ENCODE measurements at regions not wholly inside any gene's neighbourhood (a gene's known extent, or its start where the extent isn't known, plus 50 kb on each side); places are given as distances from the start of the nearest gene placed in this dataset.

DNA sequence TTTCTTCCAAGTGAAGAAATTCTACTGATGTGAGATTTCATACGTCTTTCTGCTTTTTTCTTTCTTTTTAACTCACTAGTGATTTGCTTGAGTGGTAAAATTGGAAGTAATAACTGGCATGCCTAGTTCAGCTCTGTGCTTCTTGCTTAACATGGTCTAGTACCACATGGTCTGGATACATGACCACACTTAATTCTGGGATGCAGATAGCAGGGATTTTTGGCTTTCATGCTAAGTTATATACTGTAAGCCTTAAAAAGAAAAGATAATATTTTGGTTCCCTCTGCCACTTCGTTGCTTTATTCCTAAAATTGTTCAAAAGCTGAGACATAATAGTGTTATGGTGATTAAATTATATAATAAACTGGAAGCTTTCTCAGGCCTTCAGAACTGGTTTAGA is 174.3 kb downstream of the OXSM start:
- no peak for DNase-seq (ENCODE audit: low read depth)
- TF ChIP-seq, protein P1, sequence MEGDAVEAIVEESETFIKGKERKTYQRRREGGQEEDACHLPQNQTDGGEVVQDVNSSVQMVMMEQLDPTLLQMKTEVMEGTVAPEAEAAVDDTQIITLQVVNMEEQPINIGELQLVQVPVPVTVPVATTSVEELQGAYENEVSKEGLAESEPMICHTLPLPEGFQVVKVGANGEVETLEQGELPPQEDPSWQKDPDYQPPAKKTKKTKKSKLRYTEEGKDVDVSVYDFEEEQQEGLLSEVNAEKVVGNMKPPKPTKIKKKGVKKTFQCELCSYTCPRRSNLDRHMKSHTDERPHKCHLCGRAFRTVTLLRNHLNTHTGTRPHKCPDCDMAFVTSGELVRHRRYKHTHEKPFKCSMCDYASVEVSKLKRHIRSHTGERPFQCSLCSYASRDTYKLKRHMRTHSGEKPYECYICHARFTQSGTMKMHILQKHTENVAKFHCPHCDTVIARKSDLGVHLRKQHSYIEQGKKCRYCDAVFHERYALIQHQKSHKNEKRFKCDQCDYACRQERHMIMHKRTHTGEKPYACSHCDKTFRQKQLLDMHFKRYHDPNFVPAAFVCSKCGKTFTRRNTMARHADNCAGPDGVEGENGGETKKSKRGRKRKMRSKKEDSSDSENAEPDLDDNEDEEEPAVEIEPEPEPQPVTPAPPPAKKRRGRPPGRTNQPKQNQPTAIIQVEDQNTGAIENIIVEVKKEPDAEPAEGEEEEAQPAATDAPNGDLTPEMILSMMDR (conservative IDR thresholded peaks at IDR 0.05; ENCODE audit: low read length): no peak
- H3K4me3 ChIP-seq (ENCODE audit: low read length): no peak overlapping the region

DNA sequence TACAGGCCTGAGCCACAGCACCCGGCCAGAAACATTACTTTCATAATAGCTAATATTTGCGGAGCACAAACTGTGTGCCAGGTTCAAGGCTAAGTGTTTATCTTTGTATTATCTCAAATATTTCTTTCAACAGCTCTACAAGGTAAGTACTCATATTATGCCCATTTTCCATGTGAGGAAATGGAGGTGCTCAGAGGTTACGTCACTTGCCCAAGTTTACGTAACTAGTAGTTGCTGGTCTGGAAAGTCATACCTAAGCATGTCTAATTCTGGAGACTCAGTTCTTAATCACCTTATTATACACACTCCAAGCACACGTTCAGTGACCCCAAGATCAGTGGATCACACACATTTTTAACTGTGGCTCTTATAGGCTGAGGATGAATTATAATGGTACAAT is 177.5 kb downstream of the OXSM start:
- no peak overlapping the region for H3K4me3 ChIP-seq (ENCODE audit: low read length)
- TF ChIP-seq, protein P1 (conservative IDR thresholded peaks at IDR 0.05; ENCODE audit: low read length): no peak

DNA sequence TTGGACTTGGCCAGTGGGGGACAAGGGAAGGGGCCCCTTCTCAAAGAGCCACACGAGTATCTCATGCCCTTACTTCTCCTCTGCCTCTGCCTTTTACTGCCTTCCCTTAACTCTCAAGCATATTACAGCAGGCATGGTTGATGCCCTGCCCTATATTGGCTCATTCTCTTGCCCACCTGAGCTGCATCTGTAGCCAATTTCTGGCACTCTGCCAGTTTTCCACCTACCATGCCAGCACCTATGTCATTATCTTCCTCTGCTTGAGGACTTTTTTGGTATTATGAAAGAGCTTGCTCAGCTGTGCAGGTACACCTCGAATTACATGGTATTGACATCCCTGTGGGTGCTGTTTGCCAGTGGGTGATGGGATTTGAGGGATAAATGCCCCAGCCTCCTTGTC is 181.8 kb downstream of the OXSM start:
- TF ChIP-seq, protein P1 (conservative IDR thresholded peaks at IDR 0.05; ENCODE audit: low read length): no peak
- no peak overlapping the region for H3K4me3 ChIP-seq (ENCODE audit: low read length)
- no peak for DNase-seq (ENCODE audit: low read depth)

More for the DNA sequence above, 177.5 kb downstream of the OXSM start:
- no peak for DNase-seq (ENCODE audit: low read depth)

DNA sequence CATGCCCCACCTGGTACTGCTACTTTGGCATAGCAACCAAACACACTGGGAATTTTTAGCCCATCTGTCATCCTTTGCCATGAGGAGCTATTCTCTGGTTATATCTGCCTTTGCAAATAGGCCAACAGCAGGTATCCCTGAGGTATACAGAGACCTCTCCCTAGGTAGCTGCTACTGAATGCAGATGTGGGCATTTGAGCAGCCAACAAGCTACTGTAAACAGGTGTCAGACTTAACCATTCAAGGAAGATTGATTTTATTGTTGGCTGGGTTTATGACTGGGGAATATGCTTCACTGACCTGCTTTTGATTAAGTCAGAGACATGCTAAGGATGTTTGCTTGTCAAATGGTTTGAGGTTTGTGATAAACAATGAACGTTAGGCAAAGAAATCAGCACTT is 183.2 kb downstream of the OXSM start:
- no peak overlapping the region for H3K4me3 ChIP-seq (ENCODE audit: low read length)
- TF ChIP-seq, protein P1 (conservative IDR thresholded peaks at IDR 0.05; ENCODE audit: low read length): no peak
- no peak for DNase-seq (ENCODE audit: low read depth)

DNA sequence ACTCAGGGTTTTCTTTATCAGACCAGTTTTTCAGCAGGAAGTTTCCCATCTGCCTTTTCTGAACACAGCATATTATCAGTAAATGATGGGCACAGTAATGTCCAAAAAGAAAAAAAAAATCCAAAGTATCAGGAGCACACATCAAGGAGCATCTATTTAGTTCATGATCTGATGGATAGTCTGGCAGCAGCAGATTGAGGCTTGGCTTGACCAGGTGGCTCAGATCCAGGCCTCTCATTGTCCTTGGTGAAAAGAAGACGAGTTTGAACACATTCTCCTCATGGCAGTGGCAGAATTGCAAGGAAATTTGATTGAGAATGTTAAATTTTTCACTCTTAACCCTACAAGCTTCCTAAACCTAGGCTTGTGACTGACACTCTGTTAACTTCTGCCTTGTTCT is 192.9 kb downstream of the OXSM start:
- TF ChIP-seq, protein P1 (conservative IDR thresholded peaks at IDR 0.05; ENCODE audit: low read length): no peak
- H3K4me3 ChIP-seq (ENCODE audit: low read length): no peak overlapping the region
- DNase-seq (ENCODE audit: low read depth): no peak

DNA sequence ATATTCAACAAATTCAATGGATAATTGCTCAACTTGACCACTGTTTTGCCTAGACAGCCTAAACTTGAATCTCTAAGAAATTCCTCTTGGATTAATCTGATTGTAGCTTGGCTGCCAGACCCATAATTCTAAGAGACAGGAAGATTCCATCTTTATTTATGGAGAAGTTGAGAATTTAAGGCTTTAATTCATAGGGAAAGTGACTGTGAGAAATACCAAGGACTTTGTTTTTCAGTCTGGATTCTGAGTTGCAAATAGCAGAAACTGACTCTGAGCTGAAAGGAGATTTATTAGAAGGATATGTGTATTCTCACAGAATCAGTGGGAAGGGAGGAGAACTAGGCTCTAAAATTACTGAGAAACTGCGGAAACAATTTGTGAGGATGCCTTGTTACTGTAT is 195.7 kb downstream of the OXSM start:
- no peak for DNase-seq (ENCODE audit: low read depth)
- no peak overlapping the region for H3K4me3 ChIP-seq (ENCODE audit: low read length)
- TF ChIP-seq, protein P1 (conservative IDR thresholded peaks at IDR 0.05; ENCODE audit: low read length): no peak

DNA sequence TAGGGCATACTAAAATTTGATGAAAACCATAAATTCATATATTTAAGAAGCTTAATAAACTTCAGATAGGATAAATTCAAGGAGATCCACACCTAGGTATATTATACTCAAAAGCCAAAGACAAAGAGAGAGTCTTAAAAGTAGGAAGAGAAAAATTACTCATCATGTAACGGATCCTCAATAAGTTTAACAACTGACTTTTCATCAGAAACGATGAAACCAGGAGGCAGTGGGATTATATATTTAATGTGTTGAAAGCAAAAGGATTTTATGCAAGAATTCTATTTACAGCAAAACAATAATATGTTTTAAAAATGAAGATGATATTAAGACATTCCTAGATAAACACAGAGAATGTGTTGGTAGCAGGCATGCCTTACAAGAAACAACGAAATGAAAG is 202.7 kb downstream of the OXSM start:
- DNase-seq (ENCODE audit: low read depth): no peak
- TF ChIP-seq, protein P1 (conservative IDR thresholded peaks at IDR 0.05; ENCODE audit: low read length): no peak

More for the DNA sequence above, 202.7 kb downstream of the OXSM start:
- H3K4me3 ChIP-seq (ENCODE audit: low read length): no peak overlapping the region
